Forelimb muscle (tissue), 1 donor: ENCODE measurements at regions not wholly inside any gene's neighbourhood (a gene's known extent, or its start where the extent isn't known, plus 50 kb on each side); places are given as distances from the start of the nearest gene placed in this dataset.

ENCODE experiments used
- DNase-seq: peaks from one replicate; pipeline ENCODE4 v3.0.0-alpha.2; 2013; ENCODE audit warnings: low read depth

- no peak for DNase-seq
These were observed 150.6 kb upstream of the RGMA start for GRCh38 chr15:93239591-93239990.

GRCh38 chr15:93238641-93239040 is 149.6 kb upstream of the RGMA start:
- no peak for DNase-seq

- DNase-seq: no peak
These were observed 147.1 kb upstream of the RGMA start for GRCh38 chr15:93235926-93236780.

GRCh38 chr15:93235269-93235668 is 146.3 kb upstream of the RGMA start:
- DNase-seq: no peak

GRCh38 chr15:93233710-93234109 is 144.7 kb upstream of the RGMA start:
- DNase-seq: no peak

GRCh38 chr15:93232845-93233244 is 143.8 kb upstream of the RGMA start:
- no peak for DNase-seq

GRCh38 chr15:93231994-93232393 is 143.0 kb upstream of the RGMA start:
- no peak for DNase-seq

- no peak for DNase-seq
These were observed 142.4 kb upstream of the RGMA start for GRCh38 chr15:93231261-93231925.

GRCh38 chr15:93228546-93228945 is 139.5 kb upstream of the RGMA start:
- DNase-seq: no peak

- DNase-seq: no peak
These were observed 134.8 kb upstream of the RGMA start for GRCh38 chr15:93223803-93224202.

GRCh38 chr15:93221759-93222158 is 132.7 kb upstream of the RGMA start:
- no peak for DNase-seq

GRCh38 chr15:93219859-93220420 is 130.9 kb upstream of the RGMA start:
- DNase-seq: no peak

- DNase-seq: no peak
These were observed 128.3 kb upstream of the RGMA start for GRCh38 chr15:93217343-93217742.

- DNase-seq: no peak
These were observed 125.1 kb upstream of the RGMA start for GRCh38 chr15:93214106-93214505.

GRCh38 chr15:93213281-93213680 is 124.3 kb upstream of the RGMA start:
- no peak for DNase-seq

GRCh38 chr15:93212578-93212977 is 123.6 kb upstream of the RGMA start:
- DNase-seq: no peak

- no peak for DNase-seq
These were observed 122.0 kb upstream of the RGMA start for GRCh38 chr15:93210995-93211394.

GRCh38 chr15:93209690-93210445 is 120.9 kb upstream of the RGMA start:
- no peak for DNase-seq

- no peak for DNase-seq
These were observed 117.9 kb upstream of the RGMA start for GRCh38 chr15:93206893-93207292.

GRCh38 chr15:93205413-93205812 is 116.4 kb upstream of the RGMA start:
- DNase-seq: no peak

GRCh38 chr15:93203036-93203435 is 114.0 kb upstream of the RGMA start:
- DNase-seq: no peak

GRCh38 chr15:93202405-93202804 is 113.4 kb upstream of the RGMA start:
- no peak for DNase-seq
